Transverse colon (tissue), 4 donors: ENCODE measurements at regions not wholly inside any gene's neighbourhood (a gene's known extent, or its start where the extent isn't known, plus 50 kb on each side); places are given as distances from the start of the nearest gene placed in this dataset.

Experiments used
- CTCF ChIP-seq, 5 experiments: fragments of 200-600 bp in 3 of 5; fragments of 450-650 bp in 2 of 5; sonication (generic) in 3 of 5; IDR thresholded peaks; 1 replicate in 2 of 5; 2 replicates in 3 of 5; pipeline ENCODE4 v1.5.1; 2016 to 2017; ENCODE audit warnings: antibody characterized with exemption in 5 of 5, inconsistent platforms in 3 of 5, mild to moderate bottlenecking in 2 of 5, moderate library complexity in 1 of 5
- EP300 ChIP-seq: sonication (generic); formaldehyde crosslinking; IDR thresholded peaks from one replicate; pipeline ENCODE4 v1.6.1; 2017; ENCODE audit warnings: antibody characterized with exemption, low read depth
- POLR2AphosphoS5 ChIP-seq, 3 donors: sonication (generic); formaldehyde crosslinking; IDR thresholded peaks; one replicate each; pipeline ENCODE4 v1.6.1; 2016; ENCODE audit warnings: antibody characterized with exemption in 3 of 3

- TF ChIP-seq CTCF (IDR thresholded peaks at IDR 0.05) (no peak), EP300 (no peak), POLR2AphosphoS5 (IDR thresholded peaks at IDR 0.05) (no peak)
Observed at GRCh38 chr4:26009502-26009901, 95.5 kb downstream of the SMIM20 start.
